DMS153 treated with DMSO at 0.1 percent for 48 hours (cell line): ENCODE measurements at regions not wholly inside any gene's neighbourhood (a gene's known extent, or its start where the extent isn't known, plus 50 kb on each side); places are given as distances from the start of the nearest gene placed in this dataset.
"Not testable (repeated sequence)": the region's sequence is repeated elsewhere in the genome, so short reads cannot be mapped to it uniquely, and the experiment has no call there.

Source experiments
- DNase-seq: peaks from one replicate; lab custom pipeline; 2025; ENCODE audit not compliant: unreplicated experiment; lab: John Stamatoyannopoulos, UW

GRCh38 chr5:131107128-131107527 is 57.9 kb downstream of the HINT1 start:
- DNase-seq = no peak

GRCh38 chr5:131104169-131104808 is 60.8 kb downstream of the HINT1 start:
- DNase-seq = no peak

GRCh38 chr5:131096774-131097710 is 68.0 kb downstream of the HINT1 start:
- DNase-seq = no peak

GRCh38 chr5:131095561-131095960 is 69.5 kb downstream of the HINT1 start:
- DNase-seq = not testable (repeated sequence)

- no peak for DNase-seq
Observed at GRCh38 chr5:131084436-131084835, 80.6 kb downstream of the HINT1 start.

- no peak for DNase-seq
Observed at GRCh38 chr5:131081913-131082488, 83.1 kb downstream of the HINT1 start.

- DNase-seq = no peak
Observed at GRCh38 chr5:131081374-131081773, 83.7 kb downstream of the HINT1 start.

- DNase-seq = no peak
Observed at GRCh38 chr5:131079232-131079631, 85.8 kb downstream of the HINT1 start.

- DNase-seq = no peak
Observed at GRCh38 chr5:131068893-131069643, 96.0 kb downstream of the HINT1 start.

GRCh38 chr5:131068076-131068475 is 97.0 kb downstream of the HINT1 start:
- no peak for DNase-seq

GRCh38 chr5:131067636-131068035 is 97.4 kb downstream of the HINT1 start:
- no peak for DNase-seq

- no peak for DNase-seq
Observed at GRCh38 chr5:131064669-131065371, 100.2 kb downstream of the HINT1 start.

GRCh38 chr5:131042021-131042789 is 122.9 kb downstream of the HINT1 start:
- DNase-seq = no peak

- DNase-seq = no peak
Observed at GRCh38 chr5:131023498-131023865, 141.6 kb downstream of the HINT1 start.

- DNase-seq = no peak
Observed at GRCh38 chr5:131022811-131023497, 142.1 kb downstream of the HINT1 start.

GRCh38 chr5:131021646-131022045 is 143.4 kb downstream of the HINT1 start:
- DNase-seq = no peak

GRCh38 chr5:131019601-131020315 is 145.3 kb downstream of the HINT1 start:
- no peak for DNase-seq

GRCh38 chr5:131019111-131019510 is 145.9 kb downstream of the HINT1 start:
- no peak for DNase-seq

- no peak for DNase-seq
Observed at GRCh38 chr5:131008329-131008728, 156.7 kb downstream of the HINT1 start.
